ENCODE measurements at regions not wholly inside any gene's neighbourhood (a gene's known extent, or its start where the extent isn't known, plus 50 kb on each side); places are given as distances from the start of the nearest gene placed in this dataset.

DNA sequence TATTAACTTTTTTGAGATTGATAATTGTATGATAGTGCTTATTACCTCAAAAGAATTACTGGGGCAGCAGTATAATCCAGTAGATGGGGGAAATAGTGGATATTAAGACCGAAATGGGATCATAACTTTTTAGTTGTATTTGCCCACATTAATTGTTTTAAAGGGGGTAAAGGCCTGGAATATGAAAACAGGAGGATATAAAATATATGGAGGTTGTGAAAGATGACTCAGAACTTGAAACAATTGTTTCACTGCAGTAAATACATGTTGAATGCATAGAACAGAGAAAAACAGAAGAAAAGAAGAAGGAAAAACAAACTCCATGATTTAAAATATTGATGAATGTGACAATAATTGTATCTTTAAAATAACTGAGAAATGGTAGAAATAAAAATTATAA, 94.1 kb upstream of the VPREB1 start:
- H3K27me3 ChIP-seq (ENCODE audit: insufficient read depth, low read depth, low read length) = peaks cover 18% of the 10 kb centered on the region
- no peaks in the 10 kb centered on the region for H3K79me2 ChIP-seq (replicated peaks; ENCODE audit: insufficient read depth, low read length)
- no peak overlapping the region for H3K4me2 ChIP-seq (ENCODE audit: low read length)
- no peaks in the 10 kb centered on the region for H3K36me3 ChIP-seq (ENCODE audit: insufficient read depth, low read length)
- H4K20me1 ChIP-seq (ENCODE audit: insufficient read depth) = no peaks in the 10 kb centered on the region
- H3K27ac ChIP-seq (ENCODE audit: low read length) = no peak overlapping the region
- TF ChIP-seq, protein P1, sequence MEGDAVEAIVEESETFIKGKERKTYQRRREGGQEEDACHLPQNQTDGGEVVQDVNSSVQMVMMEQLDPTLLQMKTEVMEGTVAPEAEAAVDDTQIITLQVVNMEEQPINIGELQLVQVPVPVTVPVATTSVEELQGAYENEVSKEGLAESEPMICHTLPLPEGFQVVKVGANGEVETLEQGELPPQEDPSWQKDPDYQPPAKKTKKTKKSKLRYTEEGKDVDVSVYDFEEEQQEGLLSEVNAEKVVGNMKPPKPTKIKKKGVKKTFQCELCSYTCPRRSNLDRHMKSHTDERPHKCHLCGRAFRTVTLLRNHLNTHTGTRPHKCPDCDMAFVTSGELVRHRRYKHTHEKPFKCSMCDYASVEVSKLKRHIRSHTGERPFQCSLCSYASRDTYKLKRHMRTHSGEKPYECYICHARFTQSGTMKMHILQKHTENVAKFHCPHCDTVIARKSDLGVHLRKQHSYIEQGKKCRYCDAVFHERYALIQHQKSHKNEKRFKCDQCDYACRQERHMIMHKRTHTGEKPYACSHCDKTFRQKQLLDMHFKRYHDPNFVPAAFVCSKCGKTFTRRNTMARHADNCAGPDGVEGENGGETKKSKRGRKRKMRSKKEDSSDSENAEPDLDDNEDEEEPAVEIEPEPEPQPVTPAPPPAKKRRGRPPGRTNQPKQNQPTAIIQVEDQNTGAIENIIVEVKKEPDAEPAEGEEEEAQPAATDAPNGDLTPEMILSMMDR (IDR thresholded peaks at IDR 0.05; ENCODE audit: poor library complexity, severe bottlenecking) = no peak
- TF ChIP-seq TAF1 (IDR thresholded peaks at IDR 0.05; ENCODE audit: low read depth) (no peak), POLR2AphosphoS5 (IDR thresholded peaks at IDR 0.05) (no peak), MXI1 (conservative IDR thresholded peaks at IDR 0.05; ENCODE audit: poor library complexity, severe bottlenecking) (no peak)
- H3K4me3 ChIP-seq (ENCODE audit: low read length) = no peak overlapping the region
- no peaks in the 10 kb centered on the region for H3K9me2 ChIP-seq (ENCODE audit: insufficient read depth, low read length)
- H2AFZ ChIP-seq (ENCODE audit: low read depth, low read length) = no peak overlapping the region
- no peaks in the 10 kb centered on the region for H3K9me3 ChIP-seq (ENCODE audit: low read length)
- H3K9ac ChIP-seq (ENCODE audit: low read length) = no peak overlapping the region
- no peaks in the 10 kb centered on the region for H3F3A ChIP-seq (ENCODE audit: insufficient read depth, low read length, poor library complexity, severe bottlenecking)

DNA sequence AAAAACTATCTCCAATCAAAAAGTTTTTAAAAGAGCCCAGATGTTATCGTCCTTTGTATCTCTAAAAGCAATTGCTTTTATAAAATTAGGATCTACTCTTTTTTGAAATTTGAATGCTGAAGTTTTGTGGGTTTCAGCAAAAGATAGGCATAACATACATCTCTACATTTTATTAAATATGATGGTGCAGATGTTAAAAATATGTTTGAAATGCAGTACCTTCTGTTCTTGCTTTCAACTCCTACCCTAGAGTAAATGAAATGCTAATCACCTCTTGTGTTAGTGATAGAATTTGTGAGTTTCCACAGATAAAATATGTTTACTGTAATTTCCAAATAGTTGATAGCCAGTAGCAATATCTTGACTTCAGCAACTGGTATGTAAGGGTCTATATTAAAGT, 95.7 kb upstream of the VPREB1 start:
- Histone ChIP-seq H2AFZ (ENCODE audit: low read depth, low read length) (no peak overlapping the region), H3K4me3 (ENCODE audit: low read length) (no peak overlapping the region), H3K27me3 (ENCODE audit: insufficient read depth, low read depth, low read length) (peaks cover 18% of the 10 kb centered on the region), H3K27ac (ENCODE audit: low read length) (no peak overlapping the region), H3K9ac (ENCODE audit: low read length) (no peak overlapping the region), H3K79me2 (replicated peaks; ENCODE audit: insufficient read depth, low read length) (no peaks in the 10 kb centered on the region), H3K9me2 (ENCODE audit: insufficient read depth, low read length) (no peaks in the 10 kb centered on the region), H3F3A (ENCODE audit: insufficient read depth, low read length, poor library complexity, severe bottlenecking) (no peaks in the 10 kb centered on the region), H3K9me3 (ENCODE audit: low read length) (no peaks in the 10 kb centered on the region), H3K36me3 (ENCODE audit: insufficient read depth, low read length) (no peaks in the 10 kb centered on the region), H3K4me2 (ENCODE audit: low read length) (no peak overlapping the region), H4K20me1 (ENCODE audit: insufficient read depth) (no peaks in the 10 kb centered on the region)
- TF ChIP-seq, protein P2, sequence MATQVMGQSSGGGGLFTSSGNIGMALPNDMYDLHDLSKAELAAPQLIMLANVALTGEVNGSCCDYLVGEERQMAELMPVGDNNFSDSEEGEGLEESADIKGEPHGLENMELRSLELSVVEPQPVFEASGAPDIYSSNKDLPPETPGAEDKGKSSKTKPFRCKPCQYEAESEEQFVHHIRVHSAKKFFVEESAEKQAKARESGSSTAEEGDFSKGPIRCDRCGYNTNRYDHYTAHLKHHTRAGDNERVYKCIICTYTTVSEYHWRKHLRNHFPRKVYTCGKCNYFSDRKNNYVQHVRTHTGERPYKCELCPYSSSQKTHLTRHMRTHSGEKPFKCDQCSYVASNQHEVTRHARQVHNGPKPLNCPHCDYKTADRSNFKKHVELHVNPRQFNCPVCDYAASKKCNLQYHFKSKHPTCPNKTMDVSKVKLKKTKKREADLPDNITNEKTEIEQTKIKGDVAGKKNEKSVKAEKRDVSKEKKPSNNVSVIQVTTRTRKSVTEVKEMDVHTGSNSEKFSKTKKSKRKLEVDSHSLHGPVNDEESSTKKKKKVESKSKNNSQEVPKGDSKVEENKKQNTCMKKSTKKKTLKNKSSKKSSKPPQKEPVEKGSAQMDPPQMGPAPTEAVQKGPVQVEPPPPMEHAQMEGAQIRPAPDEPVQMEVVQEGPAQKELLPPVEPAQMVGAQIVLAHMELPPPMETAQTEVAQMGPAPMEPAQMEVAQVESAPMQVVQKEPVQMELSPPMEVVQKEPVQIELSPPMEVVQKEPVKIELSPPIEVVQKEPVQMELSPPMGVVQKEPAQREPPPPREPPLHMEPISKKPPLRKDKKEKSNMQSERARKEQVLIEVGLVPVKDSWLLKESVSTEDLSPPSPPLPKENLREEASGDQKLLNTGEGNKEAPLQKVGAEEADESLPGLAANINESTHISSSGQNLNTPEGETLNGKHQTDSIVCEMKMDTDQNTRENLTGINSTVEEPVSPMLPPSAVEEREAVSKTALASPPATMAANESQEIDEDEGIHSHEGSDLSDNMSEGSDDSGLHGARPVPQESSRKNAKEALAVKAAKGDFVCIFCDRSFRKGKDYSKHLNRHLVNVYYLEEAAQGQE (IDR thresholded peaks at IDR 0.05; ENCODE audit: borderline replicate concordance) = no peak
- no peak for TF ChIP-seq MXI1 (conservative IDR thresholded peaks at IDR 0.05; ENCODE audit: poor library complexity, severe bottlenecking)
- no peak for TF ChIP-seq RAD21 (conservative IDR thresholded peaks at IDR 0.05)
- no peak for TF ChIP-seq SMC3 (conservative IDR thresholded peaks at IDR 0.05; ENCODE audit: poor library complexity)
- no peak for TF ChIP-seq POLR2AphosphoS5 (IDR thresholded peaks at IDR 0.05)
- TF ChIP-seq, protein P1 (IDR thresholded peaks at IDR 0.05; ENCODE audit: poor library complexity, severe bottlenecking) = no peak
- TF ChIP-seq EP300 (conservative IDR thresholded peaks at IDR 0.05; ENCODE audit: poor library complexity, severe bottlenecking) = no peak
- no peak for TF ChIP-seq TAF1 (IDR thresholded peaks at IDR 0.05; ENCODE audit: low read depth)
- TF ChIP-seq EZH2 (IDR thresholded peaks at IDR 0.05; ENCODE audit: borderline replicate concordance, insufficient read depth, low read length, poor library complexity, severe bottlenecking) = no peak
